Naive thymus-derived CD4-positive, alpha-beta T cell (primary cell): ENCODE measurements at regions not wholly inside any gene's neighbourhood (a gene's known extent, or its start where the extent isn't known, plus 50 kb on each side); places are given as distances from the start of the nearest gene placed in this dataset.

Source experiments
- ATAC-seq: fragments of 150-1000 bp; cut with Tn5 transposase; 2 replicates; pipeline ENCODE4 v1.10.0; 2021; ENCODE audit warnings: mild to moderate bottlenecking, moderate library complexity
- CTCF ChIA-PET: fragments of 350-600 bp; sonication (Branson Sonifier 250); formaldehyde crosslinking; loops from one replicate; lab custom pipeline; 2021; ENCODE audit warnings: antibody characterized with exemption; lab: Charles Lee
- POLR2A ChIA-PET: fragments of 350-600 bp; sonication (Branson Sonifier 250); formaldehyde crosslinking; loops from one replicate; lab custom pipeline; 2021; ENCODE audit warnings: antibody characterized with exemption, inconsistent platforms; lab: Charles Lee
- DNase-seq, 9 donors: peaks; one replicate each; pipeline versions ENCODE4 v3.0.0 to v3.0.0-alpha.2; 2020 to 2022; ENCODE audit warnings: mixed read lengths in 1 of 9
- H3K27ac ChIP-seq: one replicate; pipeline ENCODE4 v1.7.0; 2013; ENCODE audit warnings: mild to moderate bottlenecking, low read depth, low read length, moderate library complexity
- H3K27me3 ChIP-seq, 2 donors: one replicate each; pipeline ENCODE4 v1.7.0; 2013; ENCODE audit warnings: low read length in 2 of 2, mild to moderate bottlenecking in 2 of 2, moderate library complexity in 2 of 2; ENCODE audit not compliant: control insufficient read depth in 2 of 2, insufficient read depth in 2 of 2
- H3K36me3 ChIP-seq, 3 experiments: 1 replicate in 2 of 3; 2 replicates in 1 of 3; pipeline ENCODE4 v1.7.0; 2013; ENCODE audit warnings: low read length in 3 of 3, mild to moderate bottlenecking in 3 of 3, moderate library complexity in 1 of 3; ENCODE audit not compliant: insufficient read depth in 3 of 3, control insufficient read depth in 2 of 3
- H3K4me1 ChIP-seq, 2 donors: one replicate each; pipeline ENCODE4 v1.7.0; 2013; ENCODE audit warnings: low read length in 2 of 2, mild to moderate bottlenecking in 2 of 2, moderate library complexity in 1 of 2; ENCODE audit not compliant: control insufficient read depth in 2 of 2, insufficient read depth in 2 of 2
- H3K4me3 ChIP-seq: 2 replicates; pipeline ENCODE4 v1.7.0; 2013; ENCODE audit warnings: mild to moderate bottlenecking, low read length
- H3K9me3 ChIP-seq, 3 experiments: 1 replicate in 2 of 3; 2 replicates in 1 of 3; pipeline ENCODE4 v1.7.0; 2013; ENCODE audit warnings: low read length in 3 of 3; ENCODE audit not compliant: control insufficient read depth in 2 of 3
- H3K27ac Mint-ChIP-seq, 9 donors: one replicate each; pipeline ENCODE4 v1.8.0; 2020 to 2022; ENCODE audit warnings: mixed read lengths in 9 of 9, mild to moderate bottlenecking in 8 of 9, moderate library complexity in 5 of 9, inconsistent platforms in 2 of 9
- H3K27me3 Mint-ChIP-seq, 5 donors: one replicate each; pipeline ENCODE4 v1.8.0; 2021 to 2022; ENCODE audit warnings: mixed read lengths in 5 of 5, mild to moderate bottlenecking in 1 of 5
- H3K36me3 Mint-ChIP-seq, 5 donors: one replicate each; pipeline ENCODE4 v1.8.0; 2020 to 2022; ENCODE audit warnings: mixed read lengths in 5 of 5, mild to moderate bottlenecking in 3 of 5, inconsistent platforms in 1 of 5
- H3K4me1 Mint-ChIP-seq, 7 donors: one replicate each; pipeline ENCODE4 v1.8.0; 2020 to 2022; ENCODE audit warnings: mixed read lengths in 7 of 7, mild to moderate bottlenecking in 3 of 7, inconsistent platforms in 1 of 7
- H3K4me3 Mint-ChIP-seq, 10 donors: one replicate each; pipeline ENCODE4 v1.8.0; 2020 to 2022; ENCODE audit warnings: mild to moderate bottlenecking in 10 of 10, mixed read lengths in 10 of 10, moderate library complexity in 6 of 10, inconsistent platforms in 2 of 10
- H3K9me3 Mint-ChIP-seq, 11 donors: one replicate each; pipeline ENCODE4 v1.8.0; 2020 to 2022; ENCODE audit warnings: mixed read lengths in 11 of 11, mild to moderate bottlenecking in 4 of 11, inconsistent platforms in 1 of 11, moderate library complexity in 1 of 11
- intact Hi-C, 2 donors: fragments of 100-400 bp; cut with micrococcal nuclease; formaldehyde crosslinking; loops; one replicate each; pipeline ENCODE4 v1.15.1; 2023

- H3K4me3 ChIP-seq: no peak overlapping the region
- no peak overlapping the region for H3K4me3 Mint-ChIP-seq
- DNase-seq: no peak
- no peaks in the 10 kb centered on the region for H3K9me3 ChIP-seq
- ChIA-PET CTCF (no interaction called here), POLR2A (interaction anchor here (0.7 to 1.2 kb wide), 3 partner anchors 19 to 100 kb away, joined by 3 read pairs; no protein-coding TSS in a partner anchor)
- intact Hi-C loops: no loop called here
- H3K4me1 ChIP-seq: peaks cover 0 to 9% of the 10 kb centered on the region in 2 donors
- H3K36me3 ChIP-seq: no peaks in the 10 kb centered on the region
- H3K27me3 ChIP-seq: no peaks in the 10 kb centered on the region
- H3K27ac ChIP-seq: no peak overlapping the region
- peaks cover 7 to 41% (median 28%) of the 10 kb centered on the region in 7 donors for H3K4me1 Mint-ChIP-seq
- peaks cover 0 to 21% (median 0%) of the 10 kb centered on the region in 5 donors for H3K27me3 Mint-ChIP-seq
- peaks cover 0 to 35% (median 14%) of the 10 kb centered on the region in 5 donors for H3K36me3 Mint-ChIP-seq
- peaks cover 0 to 10% (median 2%) of the 10 kb centered on the region in 11 donors for H3K9me3 Mint-ChIP-seq
- no peak for ATAC-seq
- H3K27ac Mint-ChIP-seq: no peak overlapping the region
These were observed 53.1 kb upstream of the UCN3 start for GRCh38 chr10:5311617-5312016.

- H3K4me1 ChIP-seq: peaks cover 18 to 19% of the 10 kb centered on the region in 2 donors
- no peak for ATAC-seq
- peaks cover 0 to 29% (median 2%) of the 10 kb centered on the region in 5 donors for H3K36me3 Mint-ChIP-seq
- no peaks in the 10 kb centered on the region for H3K9me3 ChIP-seq
- H3K36me3 ChIP-seq: no peaks in the 10 kb centered on the region
- peaks cover 0 to 2% (median 0%) of the 10 kb centered on the region in 5 donors for H3K27me3 Mint-ChIP-seq
- no peak for DNase-seq
- no peaks in the 10 kb centered on the region for H3K27me3 ChIP-seq
- H3K27ac Mint-ChIP-seq: peak overlapping the region in 3 of 9 donors; percentile 60 to 73 (median 64)
- CTCF ChIA-PET: interaction anchor here (1.4 kb wide), 1 partner anchor 16 kb away, joined by 6 read pairs; no protein-coding TSS in a partner anchor
- peaks cover 0 to 9% (median 0%) of the 10 kb centered on the region in 11 donors for H3K9me3 Mint-ChIP-seq
- H3K4me3 ChIP-seq: no peak overlapping the region
- POLR2A ChIA-PET: interaction anchor here (1.4 to 1.9 kb wide), 2 partner anchors 19 to 22 kb away, joined by 4 to 8 read pairs; no protein-coding TSS in a partner anchor
- no peak overlapping the region for H3K27ac ChIP-seq
- H3K4me1 Mint-ChIP-seq: peaks cover 24 to 71% (median 49%) of the 10 kb centered on the region in 7 donors
- peak overlapping the region in 3 of 10 donors; percentile 2 to 73 (median 5) for H3K4me3 Mint-ChIP-seq
- intact Hi-C loops: no loop called here
These were observed 49.9 kb upstream of the UCN3 start for GRCh38 chr10:5314840-5315239.
